Left lung (tissue), 4 donors: ENCODE measurements at regions not wholly inside any gene's neighbourhood (a gene's known extent, or its start where the extent isn't known, plus 50 kb on each side); places are given as distances from the start of the nearest gene placed in this dataset.
A peak's percentile ranks its signal among the peaks of the same experiment; 100 is the strongest.

ENCODE experiments used
- ATAC-seq: fragments of 200-7000 bp; cut with Tn5 transposase; one replicate; pipeline ENCODE4 v1.9.1; 2020; ENCODE audit warnings: moderate library complexity
- DNase-seq, 4 donors: peaks; one replicate each; pipeline ENCODE4 v3.0.0-alpha.2; 2013 to 2020
- H3K27ac ChIP-seq, 2 donors: fragments of 200-600 bp; sonication (generic) in 1 of 2; one replicate each; pipeline versions ENCODE4 v1.5.0 to v1.8.0; 2020 to 2021
- H3K27me3 ChIP-seq, 2 donors: fragments of 200-600 bp; sonication (generic) in 1 of 2; one replicate each; pipeline versions ENCODE4 v1.5.0 to v1.8.0; 2020 to 2021
- H3K36me3 ChIP-seq, 2 donors: fragments of 200-600 bp; sonication (generic) in 1 of 2; one replicate each; pipeline versions ENCODE4 v1.5.0 to v1.8.0; 2020 to 2021
- H3K4me1 ChIP-seq, 2 donors: fragments of 200-600 bp; one replicate each; pipeline ENCODE4 v1.8.0; 2021
- H3K4me3 ChIP-seq, 2 donors: fragments of 200-600 bp; sonication (generic) in 1 of 2; one replicate each; pipeline versions ENCODE4 v1.5.0 to v1.8.0; 2020 to 2021; ENCODE audit warnings: mild to moderate bottlenecking in 1 of 2
- H3K9me3 ChIP-seq, 2 donors: fragments of 200-600 bp; sonication (generic) in 1 of 2; one replicate each; pipeline versions ENCODE4 v1.5.0 to v1.8.0; 2020 to 2021
- CTCF ChIP-seq, 2 donors: fragments of 200-600 bp; sonication (generic) in 1 of 2; IDR thresholded peaks; one replicate each; pipeline versions ENCODE4 v1.5.0 to v1.8.0; 2021; ENCODE audit warnings: antibody characterized with exemption in 2 of 2
- intact Hi-C, 2 donors: fragments of 100-400 bp; cut with DNase I; formaldehyde crosslinking; loops; one replicate each; pipeline versions ENCODE4 v1.11.2 to v1.14.2; 2022
- donor health status: DM: no; HTN: yes; CAD: no.
- donor health status: DM: no; HTN: no; CAD: no.

GRCh38 chr3:106420628-106421027 is 551.8 kb upstream of the CBLB start:
- DNase-seq (no peak), ATAC-seq (no peak)
- Histone ChIP-seq H3K27me3 (no peaks in the 10 kb centered on the region), H3K27ac (no peak overlapping the region), H3K4me3 (no peak overlapping the region), H3K4me1 (no peaks in the 10 kb centered on the region), H3K9me3 (no peaks in the 10 kb centered on the region), H3K36me3 (no peaks in the 10 kb centered on the region)
- intact Hi-C loops, result no loop called here
- no peak for TF ChIP-seq CTCF (IDR thresholded peaks at IDR 0.05)

GRCh38 chr3:106421426-106421825 is 552.6 kb upstream of the CBLB start:
- Histone ChIP-seq H3K9me3 (no peaks in the 10 kb centered on the region), H3K36me3 (no peaks in the 10 kb centered on the region), H3K4me3 (no peak overlapping the region), H3K27me3 (no peaks in the 10 kb centered on the region), H3K27ac (no peak overlapping the region), H3K4me1 (no peaks in the 10 kb centered on the region)
- intact Hi-C loops, result no loop called here
- DNase-seq (no peak), ATAC-seq (no peak)
- no peak for TF ChIP-seq CTCF (IDR thresholded peaks at IDR 0.05)

GRCh38 chr3:106421909-106422308 is 553.1 kb upstream of the CBLB start:
- no peak for DNase-seq

GRCh38 chr3:106423321-106424225 is 554.8 kb upstream of the CBLB start:
- Histone ChIP-seq H3K4me1 (peaks cover 0 to 4% of the 10 kb centered on the region in 2 donors), H3K27ac (no peak overlapping the region), H3K4me3 (no peak overlapping the region), H3K9me3 (no peaks in the 10 kb centered on the region), H3K27me3 (no peaks in the 10 kb centered on the region), H3K36me3 (no peaks in the 10 kb centered on the region)
- TF ChIP-seq CTCF (IDR thresholded peaks at IDR 0.05), result no peak
- ATAC-seq (no peak), DNase-seq (no peak)
- intact Hi-C loops, result no loop called here

More at GRCh38 chr3:106421909-106422308, 553.1 kb upstream of the CBLB start:
- H3K9me3 ChIP-seq, result no peaks in the 10 kb centered on the region
- H3K4me3 ChIP-seq, result no peak overlapping the region
- H3K27ac ChIP-seq, result no peak overlapping the region
- ATAC-seq, result no peak
- H3K27me3 ChIP-seq, result no peaks in the 10 kb centered on the region
- intact Hi-C loops, result no loop called here
- no peaks in the 10 kb centered on the region for H3K36me3 ChIP-seq
- no peaks in the 10 kb centered on the region for H3K4me1 ChIP-seq
- TF ChIP-seq CTCF (IDR thresholded peaks at IDR 0.05), result no peak

GRCh38 chr3:106425026-106425425 is 556.2 kb upstream of the CBLB start:
- intact Hi-C loops, result no loop called here
- Histone ChIP-seq H3K27ac (peak overlapping the region in 1 of 2 donors; percentile 24), H3K4me1 (peaks cover 0 to 4% of the 10 kb centered on the region in 2 donors), H3K9me3 (no peaks in the 10 kb centered on the region), H3K36me3 (no peaks in the 10 kb centered on the region), H3K4me3 (no peak overlapping the region), H3K27me3 (no peaks in the 10 kb centered on the region)
- TF ChIP-seq CTCF (IDR thresholded peaks at IDR 0.05), result no peak
- ATAC-seq (peak; percentile 49), DNase-seq (peak in 2 of 4 donors; percentile 85 to 90)
